ENCODE measurements at regions not wholly inside any gene's neighbourhood (a gene's known extent, or its start where the extent isn't known, plus 50 kb on each side); places are given as distances from the start of the nearest gene placed in this dataset.

DNA sequence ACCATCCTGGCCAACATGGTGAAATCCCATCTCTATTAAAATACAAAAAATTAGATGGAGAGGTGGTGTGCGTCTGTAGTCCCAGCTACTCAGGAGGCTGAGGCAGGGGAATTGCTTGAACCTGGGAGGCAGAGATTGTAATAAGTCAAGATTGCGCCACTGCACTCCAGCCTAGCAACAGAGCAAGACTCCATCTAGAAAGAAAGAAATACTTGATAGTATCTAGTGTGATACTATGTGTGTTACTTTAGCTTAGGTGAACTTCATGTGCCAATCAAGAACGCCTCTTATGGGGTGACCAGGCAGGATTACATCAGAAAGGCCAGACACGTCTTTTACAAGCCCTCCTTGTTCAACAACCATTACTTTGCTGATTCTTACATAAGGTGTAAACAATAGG, 107.1 kb downstream of the TMEM170B start:
- TF ChIP-seq RARB (CRISPR knock-in tag; IDR thresholded peaks at IDR 0.05) (no peak), TCF4 (CRISPR knock-in tag; IDR thresholded peaks at IDR 0.05; ENCODE audit: borderline replicate concordance) (no peak)

Data from SK-N-SH treated with all-trans-retinoic acid at 6 μM for 48 hours (cell line).